ENCODE measurements at regions not wholly inside any gene's neighbourhood (a gene's known extent, or its start where the extent isn't known, plus 50 kb on each side); places are given as distances from the start of the nearest gene placed in this dataset.

GRCh38 chr2:212816267-212816666 is 277.7 kb upstream of the ERBB4 start (continued):
- no peak for TF ChIP-seq TFE3 (CRISPR knock-in tag; IDR thresholded peaks at IDR 0.05)
- TF ChIP-seq ZNF324 (CRISPR knock-in tag; IDR thresholded peaks at IDR 0.05): no peak
- no peak for TF ChIP-seq MTF1 (CRISPR knock-in tag; IDR thresholded peaks at IDR 0.05; ENCODE audit: borderline replicate concordance)
- no peak for TF ChIP-seq SLC30A9 (CRISPR knock-in tag; IDR thresholded peaks at IDR 0.05)
- TF ChIP-seq ZNF764 (CRISPR knock-in tag; IDR thresholded peaks at IDR 0.05; ENCODE audit: low read depth): no peak

- no peaks in the 10 kb centered on the region for H3K36me3 ChIP-seq (ENCODE audit: control insufficient read depth, insufficient read depth, low read length)
- DNase-seq (ENCODE audit: extremely low read depth in 1 of 4, low spot score in 3 of 4) (no peak), FAIRE-seq (no peak), ATAC-seq (no peak)
- 3% methylated on average over 5 of the region's 5 CpGs for WGBS (ENCODE audit: insufficient coverage, low coverage, missing lambda C conversion rate)
- no peak overlapping the region for H3K4me2 ChIP-seq (ENCODE audit: insufficient read depth, low read length)
- no peaks in the 10 kb centered on the region for H3K9me3 ChIP-seq (replicated peaks; ENCODE audit: control insufficient read depth, insufficient read depth, low read depth, low read length)
- no peaks in the 10 kb centered on the region for H4K20me1 ChIP-seq (replicated peaks; ENCODE audit: control insufficient read depth, insufficient read depth, low read length)
- intact Hi-C loops (cut with micrococcal nuclease) (no loop called here), in situ Hi-C loops (cut with MboI) (no loop called here)
- H3K4me3 ChIP-seq: no peak overlapping the region
- no peak overlapping the region for H3K27ac ChIP-seq (ENCODE audit: extremely low read depth, low read depth, low read length)
- no peaks in the 10 kb centered on the region for H3K27me3 ChIP-seq (ENCODE audit: control insufficient read depth in 2 of 2, insufficient read depth in 2 of 2, low read length in 2 of 2)
- no peak overlapping the region for H3K9ac ChIP-seq (ENCODE audit: insufficient read depth in 1 of 2, low read depth in 2 of 2, low read length in 2 of 2)
- H3K4me1 ChIP-seq (replicated peaks in 1 of 2; ENCODE audit: control insufficient read depth in 2 of 2, insufficient read depth in 2 of 2, low read length in 2 of 2): no peaks in the 10 kb centered on the region
- no TSS peak for BruUV-seq (replicated peaks)
- no peak overlapping the region for H2AFZ ChIP-seq (ENCODE audit: low read depth, low read length)
- TF ChIP-seq ETV5 (CRISPR knock-in tag; IDR thresholded peaks at IDR 0.05; ENCODE audit: low read depth) (no peak), NCOR1 (IDR thresholded peaks at IDR 0.05) (no peak), ZKSCAN8 (CRISPR knock-in tag; IDR thresholded peaks at IDR 0.05) (no peak), ZNF253 (CRISPR knock-in tag; conservative IDR thresholded peaks at IDR 0.05) (no peak), ZBTB17 (CRISPR knock-in tag; IDR thresholded peaks at IDR 0.05) (no peak), GABPB1 (CRISPR knock-in tag; IDR thresholded peaks at IDR 0.05) (no peak), DDX20 (tag; IDR thresholded peaks at IDR 0.05; ENCODE audit: low read depth) (no peak), TCF7L2 (IDR thresholded peaks at IDR 0.05; ENCODE audit: low read depth, low read length) (no peak), NCOA4 (IDR thresholded peaks at IDR 0.05; ENCODE audit: partially characterized antibody) (no peak), PHF8 (IDR thresholded peaks at IDR 0.05; ENCODE audit: borderline replicate concordance, low read length) (no peak), NCOA6 (IDR thresholded peaks at IDR 0.05) (no peak), STAG1 (CRISPR knock-in tag; IDR thresholded peaks at IDR 0.05; ENCODE audit: borderline replicate concordance) (no peak), FOXA3 (CRISPR knock-in tag; conservative IDR thresholded peaks at IDR 0.05 in 1 of 2, IDR thresholded peaks at IDR 0.05 in 1 of 2) (no peak), SMARCE1 (IDR thresholded peaks at IDR 0.05) (no peak), RBM39 (optimal IDR thresholded peaks at IDR 0.05; ENCODE audit: low read depth, low read length) (no peak), E4F1 (CRISPR knock-in tag; IDR thresholded peaks at IDR 0.05; ENCODE audit: borderline replicate concordance) (no peak)
- ChIA-PET CTCF (ENCODE audit: low intra/inter-chr PET ratio) (no interaction called here), POLR2A (no interaction called here)
- H3K79me2 ChIP-seq (ENCODE audit: control insufficient read depth, insufficient read depth, low read length): no peaks in the 10 kb centered on the region
- no peaks in the 10 kb centered on the region for H3K9me1 ChIP-seq (ENCODE audit: control insufficient read depth, insufficient read depth, low read length)
Measured at GRCh38 chr2:212815453-212815852, 276.9 kb upstream of the ERBB4 start.

Measured in K562 (cell line).